ENCODE measurements at regions not wholly inside any gene's neighbourhood (a gene's known extent, or its start where the extent isn't known, plus 50 kb on each side); places are given as distances from the start of the nearest gene placed in this dataset.

- no peaks in the 10 kb centered on the region for H3K4me1 ChIP-seq (ENCODE audit: control insufficient read depth in 4 of 4, insufficient read depth in 4 of 4, low read length in 3 of 4)
- DNase-seq (ENCODE audit: low spot score) = no peak
- no peaks in the 10 kb centered on the region for H3K36me3 ChIP-seq (ENCODE audit: control insufficient read depth in 4 of 4, insufficient read depth in 3 of 4, low read depth in 1 of 4, low read length in 3 of 4)
- H3K9me3 ChIP-seq (ENCODE audit: control insufficient read depth in 4 of 4, low read length in 3 of 4) = no peaks in the 10 kb centered on the region
- no peaks in the 10 kb centered on the region for H3K27me3 ChIP-seq (ENCODE audit: control insufficient read depth in 4 of 4, insufficient read depth in 4 of 4, low read length in 3 of 4)
- H3K4me3 ChIP-seq (ENCODE audit: low read depth in 1 of 3, low read length in 3 of 3) = no peak overlapping the region
- TF ChIP-seq NR2F2 (IDR thresholded peaks at IDR 0.05) (no peak), ZBTB33 (IDR thresholded peaks at IDR 0.05) (no peak), YY1 (IDR thresholded peaks at IDR 0.05) (no peak), FOXA1 (IDR thresholded peaks at IDR 0.05) (no peak), REST (IDR thresholded peaks at IDR 0.05) (no peak), ATF3 (IDR thresholded peaks at IDR 0.05) (no peak), MAX (IDR thresholded peaks at IDR 0.05) (no peak), HNF4G (IDR thresholded peaks at IDR 0.05) (no peak), SP1 (IDR thresholded peaks at IDR 0.05) (no peak), TAF1 (conservative IDR thresholded peaks at IDR 0.05) (no peak), JUND (IDR thresholded peaks at IDR 0.05) (no peak), RAD21 (IDR thresholded peaks at IDR 0.05) (no peak), RXRA (IDR thresholded peaks at IDR 0.05) (no peak), FOXA2 (IDR thresholded peaks at IDR 0.05) (no peak)
- no peak overlapping the region for H3K27ac ChIP-seq (ENCODE audit: low read depth in 1 of 2, low read length in 2 of 2)
- no peak overlapping the region for H3K9ac ChIP-seq (ENCODE audit: low read depth in 1 of 2, low read length in 2 of 2)
Observed at GRCh38 chr2:175465101-175465500, 283.6 kb upstream of the ATP5MC3 start.

- TF ChIP-seq TAF1 (conservative IDR thresholded peaks at IDR 0.05) (no peak), JUND (IDR thresholded peaks at IDR 0.05) (no peak), REST (IDR thresholded peaks at IDR 0.05) (no peak), HNF4A (conservative IDR thresholded peaks at IDR 0.05) (no peak)
- Histone ChIP-seq H3K36me3 (ENCODE audit: control insufficient read depth in 4 of 4, insufficient read depth in 3 of 4, low read depth in 1 of 4, low read length in 3 of 4) (no peaks in the 10 kb centered on the region), H3K27me3 (ENCODE audit: control insufficient read depth in 4 of 4, insufficient read depth in 4 of 4, low read length in 3 of 4) (no peaks in the 10 kb centered on the region), H3K4me3 (ENCODE audit: low read depth in 1 of 3, low read length in 3 of 3) (no peak overlapping the region), H3K9me3 (ENCODE audit: control insufficient read depth in 4 of 4, low read length in 3 of 4) (no peaks in the 10 kb centered on the region), H3K27ac (ENCODE audit: low read depth in 1 of 2, low read length in 2 of 2) (no peak overlapping the region), H3K9ac (ENCODE audit: low read depth in 1 of 2, low read length in 2 of 2) (no peak overlapping the region), H3K4me1 (ENCODE audit: control insufficient read depth in 4 of 4, insufficient read depth in 4 of 4, low read length in 3 of 4) (no peaks in the 10 kb centered on the region)
- WGBS = 90% methylated on average over 7 of the region's 7 CpGs
- DNase-seq (ENCODE audit: low spot score) = no peak
Observed at GRCh38 chr2:175464311-175464670, 282.8 kb upstream of the ATP5MC3 start.
